ENCODE measurements at regions not wholly inside any gene's neighbourhood (a gene's known extent, or its start where the extent isn't known, plus 50 kb on each side); places are given as distances from the start of the nearest gene placed in this dataset.

GRCh38 chr3:101938262-101938847 is 89.0 kb downstream of the NFKBIZ start:
- TF ChIP-seq POLR2A (IDR thresholded peaks at IDR 0.05) (no peak), CTCF (IDR thresholded peaks at IDR 0.05) (no peak)

Data from right lobe of liver (tissue), 4 donors.